Lung (tissue), 11 donors: ENCODE measurements at regions not wholly inside any gene's neighbourhood (a gene's known extent, or its start where the extent isn't known, plus 50 kb on each side); places are given as distances from the start of the nearest gene placed in this dataset.

Experiments used
- ATAC-seq: fragments of 200-7000 bp; cut with Tn5 transposase; one replicate; pipeline ENCODE4 v1.9.1; 2020; ENCODE audit warnings: moderate number of reproducible peaks; ENCODE audit not compliant: insufficient read depth, low FRiP score
- DNase-seq, 3 donors: peaks; one replicate each; pipeline ENCODE4 v3.0.0-alpha.2; 2013 to 2017
- H3K27ac ChIP-seq, 2 donors: one replicate each; pipeline ENCODE4 v1.5.1; 2013; ENCODE audit warnings: mild to moderate bottlenecking in 2 of 2, moderate library complexity in 2 of 2, control low read depth in 1 of 2, inconsistent platforms in 1 of 2, low read depth in 1 of 2, low read length in 1 of 2
- H3K27me3 ChIP-seq, 3 donors: one replicate each; pipeline ENCODE4 v1.5.1; 2013; ENCODE audit warnings: low read length in 2 of 3; ENCODE audit not compliant: control insufficient read depth in 3 of 3, insufficient read depth in 3 of 3
- H3K36me3 ChIP-seq, 4 donors: one replicate each; pipeline ENCODE4 v1.5.1; 2013; ENCODE audit warnings: low read length in 4 of 4, mild to moderate bottlenecking in 1 of 4, moderate library complexity in 1 of 4; ENCODE audit not compliant: control insufficient read depth in 4 of 4, insufficient read depth in 4 of 4
- H3K4me1 ChIP-seq, 5 donors: one replicate each; pipeline ENCODE4 v1.5.1; 2013; ENCODE audit warnings: low read length in 5 of 5, mild to moderate bottlenecking in 2 of 5, moderate library complexity in 1 of 5; ENCODE audit not compliant: control insufficient read depth in 5 of 5, insufficient read depth in 5 of 5
- H3K4me3 ChIP-seq: one replicate; pipeline ENCODE4 v1.5.1; 2013; ENCODE audit warnings: mild to moderate bottlenecking, control low read depth, moderate library complexity
- H3K9ac ChIP-seq, 2 donors: one replicate each; pipeline ENCODE4 v1.5.1; 2013; ENCODE audit warnings: low read length in 2 of 2, control low read depth in 1 of 2; ENCODE audit not compliant: insufficient read depth in 1 of 2
- H3K9me3 ChIP-seq, 4 donors: one replicate each; pipeline ENCODE4 v1.5.1; 2013; ENCODE audit warnings: low read length in 3 of 4, mild to moderate bottlenecking in 1 of 4, moderate library complexity in 1 of 4; ENCODE audit not compliant: control insufficient read depth in 4 of 4, insufficient read depth in 3 of 4
- CTCF ChIP-seq: IDR thresholded peaks from 2 replicates; pipeline ENCODE4 v1.5.1; 2012; ENCODE audit warnings: mild to moderate bottlenecking; ENCODE audit errors: control extremely low read depth, extremely low read depth
- WGBS, 2 donors: extraction: QIAGEN DNeasy Blood & Tissue Kit; methylation state at CpG; one replicate each; pipeline ENCODE4 v1.1.7; 2013; 5-methylcytosine and 5-hydroxymethylcytosine counted together
- donor health status: control.
- donor health status: control.
- donor health status: Bipolar disorder and iron deficiency.
- donor health status: healthy.
- donor health status: DM: yes; HTN: yes; CAD: no.

GRCh38 chrX:38856670-38857265 lies 55.5 kb downstream of the MID1IP1 start:
- ATAC-seq, result no peak
- no peak overlapping the region for H3K9ac ChIP-seq
- 83 to 95% methylated on average over 4 of the region's 4 CpGs for WGBS, 2 donors
- peaks cover 2 to 20% (median 11%) of the 10 kb centered on the region in 3 donors for H3K27me3 ChIP-seq
- no peak for DNase-seq
- H3K4me1 ChIP-seq, result peaks cover 0 to 2% (median 0%) of the 10 kb centered on the region in 5 donors
- H3K9me3 ChIP-seq, result no peaks in the 10 kb centered on the region
- no peak for TF ChIP-seq CTCF
- H3K36me3 ChIP-seq, result no peaks in the 10 kb centered on the region
- H3K27ac ChIP-seq, result no peak overlapping the region
- H3K4me3 ChIP-seq, result no peak overlapping the region

GRCh38 chrX:38857736-38858523 lies 56.7 kb downstream of the MID1IP1 start:
- H3K9me3 ChIP-seq, result no peaks in the 10 kb centered on the region
- H3K4me3 ChIP-seq, result no peak overlapping the region
- H3K4me1 ChIP-seq, result peaks cover 0 to 2% (median 0%) of the 10 kb centered on the region in 5 donors
- no peaks in the 10 kb centered on the region for H3K36me3 ChIP-seq
- no peak overlapping the region for H3K9ac ChIP-seq
- WGBS, 2 donors, result 68 to 93% methylated on average over 5 of the region's 5 CpGs
- H3K27ac ChIP-seq, result no peak overlapping the region
- ATAC-seq (no peak), DNase-seq (no peak)
- H3K27me3 ChIP-seq, result peaks cover 6 to 26% (median 11%) of the 10 kb centered on the region in 3 donors
- no peak for TF ChIP-seq CTCF

GRCh38 chrX:38859602-38860001 lies 58.3 kb downstream of the MID1IP1 start:
- ATAC-seq, result no peak
- no peak for TF ChIP-seq CTCF

More at GRCh38 chrX:38859602-38860001, 58.3 kb downstream of the MID1IP1 start:
- Histone ChIP-seq H3K9ac (no peak overlapping the region), H3K4me3 (no peak overlapping the region), H3K27ac (no peak overlapping the region), H3K36me3 (no peaks in the 10 kb centered on the region), H3K9me3 (no peaks in the 10 kb centered on the region), H3K4me1 (peaks cover 0 to 2% (median 0%) of the 10 kb centered on the region in 5 donors), H3K27me3 (peaks cover 7 to 27% (median 9%) of the 10 kb centered on the region in 3 donors)
- DNase-seq, result no peak
